ENCODE measurements at regions not wholly inside any gene's neighbourhood (a gene's known extent, or its start where the extent isn't known, plus 50 kb on each side); places are given as distances from the start of the nearest gene placed in this dataset.
A peak's percentile ranks its signal among the peaks of the same experiment; 100 is the strongest.

GRCh38 chr3:181363231-181363630, 348.5 kb upstream of the SOX2 start:
- no peak for DNase-seq
- TF ChIP-seq POLR2A (IDR thresholded peaks at IDR 0.05): no peak
- no peak for TF ChIP-seq CTCF (IDR thresholded peaks at IDR 0.05)
- H3K9me3 ChIP-seq: no peaks in the 10 kb centered on the region
- intact Hi-C loops (cut with DNase I; ENCODE audit: low total_unique reads): no loop called here
- H3K4me3 ChIP-seq: no peak overlapping the region
- H3K27ac ChIP-seq: no peak overlapping the region
- no peaks in the 10 kb centered on the region for H3K27me3 ChIP-seq
- 44 to 48% methylated on average over 1 of the region's 1 CpG for WGBS, 2 donors
- H3K4me1 ChIP-seq: no peaks in the 10 kb centered on the region
- H3K36me3 ChIP-seq (ENCODE audit: low read depth, missing control alignments): no peaks in the 10 kb centered on the region

- intact Hi-C loops (cut with DNase I; ENCODE audit: low total_unique reads): no loop called here
- Histone ChIP-seq H3K4me3 (no peak overlapping the region), H3K36me3 (ENCODE audit: low read depth, missing control alignments) (no peaks in the 10 kb centered on the region), H3K4me1 (no peaks in the 10 kb centered on the region), H3K9me3 (no peaks in the 10 kb centered on the region), H3K27ac (no peak overlapping the region), H3K27me3 (no peaks in the 10 kb centered on the region)
- no peak for DNase-seq
- no peak for TF ChIP-seq CTCF (IDR thresholded peaks at IDR 0.05)
- no peak for TF ChIP-seq POLR2A (IDR thresholded peaks at IDR 0.05)
Measured at GRCh38 chr3:181362378-181362777, 349.3 kb upstream of the SOX2 start.

GRCh38 chr3:181358562-181358961, 353.2 kb upstream of the SOX2 start:
- H3K27me3 ChIP-seq: no peaks in the 10 kb centered on the region
- H3K4me3 ChIP-seq: no peak overlapping the region
- no peak for DNase-seq
- intact Hi-C loops (cut with DNase I; ENCODE audit: low total_unique reads): no loop called here
- H3K9me3 ChIP-seq: no peaks in the 10 kb centered on the region
- no peaks in the 10 kb centered on the region for H3K4me1 ChIP-seq
- H3K36me3 ChIP-seq (ENCODE audit: low read depth, missing control alignments): no peaks in the 10 kb centered on the region
- H3K27ac ChIP-seq: peak overlapping the region in 1 of 2 donors; percentile 8
- TF ChIP-seq CTCF (IDR thresholded peaks at IDR 0.05): no peak
- TF ChIP-seq POLR2A (IDR thresholded peaks at IDR 0.05): no peak
- WGBS, 2 donors: 88 to 91% methylated on average over 3 of the region's 3 CpGs

GRCh38 chr3:181358060-181358459, 353.7 kb upstream of the SOX2 start:
- Histone ChIP-seq H3K27ac (peak overlapping the region in 1 of 2 donors; percentile 8), H3K9me3 (no peaks in the 10 kb centered on the region), H3K27me3 (no peaks in the 10 kb centered on the region), H3K4me1 (no peaks in the 10 kb centered on the region), H3K4me3 (no peak overlapping the region), H3K36me3 (ENCODE audit: low read depth, missing control alignments) (no peaks in the 10 kb centered on the region)
- DNase-seq: peak; percentile 49
- 38 to 39% methylated on average over 1 of the region's 1 CpG for WGBS, 2 donors
- TF ChIP-seq CTCF (IDR thresholded peaks at IDR 0.05) (no peak), POLR2A (IDR thresholded peaks at IDR 0.05) (no peak)
- intact Hi-C loops (cut with DNase I; ENCODE audit: low total_unique reads): no loop called here

GRCh38 chr3:181354140-181354539, 357.6 kb upstream of the SOX2 start:
- H3K4me3 ChIP-seq: no peak overlapping the region
- no peak for TF ChIP-seq CTCF (IDR thresholded peaks at IDR 0.05)
- TF ChIP-seq POLR2A (IDR thresholded peaks at IDR 0.05): no peak
- H3K9me3 ChIP-seq: no peaks in the 10 kb centered on the region
- no peak overlapping the region for H3K27ac ChIP-seq
- H3K4me1 ChIP-seq: peaks cover 2% of the 10 kb centered on the region
- H3K27me3 ChIP-seq: no peaks in the 10 kb centered on the region
- H3K36me3 ChIP-seq (ENCODE audit: low read depth, missing control alignments): no peaks in the 10 kb centered on the region
- no peak for DNase-seq
- intact Hi-C loops (cut with DNase I; ENCODE audit: low total_unique reads): no loop called here

All from testis (tissue), 2 donors.